ENCODE measurements at regions not wholly inside any gene's neighbourhood (a gene's known extent, or its start where the extent isn't known, plus 50 kb on each side); places are given as distances from the start of the nearest gene placed in this dataset.

DNA sequence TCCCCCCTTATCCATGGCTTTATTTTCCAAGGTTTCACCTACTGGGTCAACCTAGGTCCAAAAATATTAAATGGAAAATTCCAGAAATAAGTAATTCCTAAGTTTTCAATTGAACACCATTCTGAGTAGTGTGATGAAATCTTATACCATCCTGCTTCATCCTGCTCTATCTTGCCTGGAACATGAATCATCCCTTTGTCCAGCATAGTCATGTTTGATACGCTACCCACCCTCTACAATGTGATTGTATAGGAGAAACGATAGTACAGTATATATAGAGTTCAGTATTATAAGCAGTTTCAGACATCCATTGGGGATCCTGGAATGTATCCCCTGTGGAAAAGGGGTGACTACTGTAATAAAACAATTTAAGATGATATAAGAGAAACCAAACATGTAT is 62.2 kb downstream of the IFNG start:
- no peak for TF ChIP-seq JUN (IDR thresholded peaks at IDR 0.05; ENCODE audit: borderline replicate concordance, insufficient read depth, insufficient read length, low read depth)
- no peak for TF ChIP-seq POLR2AphosphoS5 (IDR thresholded peaks at IDR 0.05; ENCODE audit: insufficient read depth, low read depth, low read length)
- TF ChIP-seq MYC (IDR thresholded peaks at IDR 0.05; ENCODE audit: low read depth, low read length): no peak
- TF ChIP-seq, protein P1, sequence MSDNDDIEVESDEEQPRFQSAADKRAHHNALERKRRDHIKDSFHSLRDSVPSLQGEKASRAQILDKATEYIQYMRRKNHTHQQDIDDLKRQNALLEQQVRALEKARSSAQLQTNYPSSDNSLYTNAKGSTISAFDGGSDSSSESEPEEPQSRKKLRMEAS (IDR thresholded peaks at IDR 0.05; ENCODE audit: insufficient read depth, insufficient read length): no peak
- TF ChIP-seq EZH2 (IDR thresholded peaks at IDR 0.05; ENCODE audit: borderline replicate concordance, low read depth, low read length, severe bottlenecking): no peak
- no peak for TF ChIP-seq FOS (IDR thresholded peaks at IDR 0.05; ENCODE audit: borderline replicate concordance, insufficient read depth, low read length)
- TF ChIP-seq, protein P2, sequence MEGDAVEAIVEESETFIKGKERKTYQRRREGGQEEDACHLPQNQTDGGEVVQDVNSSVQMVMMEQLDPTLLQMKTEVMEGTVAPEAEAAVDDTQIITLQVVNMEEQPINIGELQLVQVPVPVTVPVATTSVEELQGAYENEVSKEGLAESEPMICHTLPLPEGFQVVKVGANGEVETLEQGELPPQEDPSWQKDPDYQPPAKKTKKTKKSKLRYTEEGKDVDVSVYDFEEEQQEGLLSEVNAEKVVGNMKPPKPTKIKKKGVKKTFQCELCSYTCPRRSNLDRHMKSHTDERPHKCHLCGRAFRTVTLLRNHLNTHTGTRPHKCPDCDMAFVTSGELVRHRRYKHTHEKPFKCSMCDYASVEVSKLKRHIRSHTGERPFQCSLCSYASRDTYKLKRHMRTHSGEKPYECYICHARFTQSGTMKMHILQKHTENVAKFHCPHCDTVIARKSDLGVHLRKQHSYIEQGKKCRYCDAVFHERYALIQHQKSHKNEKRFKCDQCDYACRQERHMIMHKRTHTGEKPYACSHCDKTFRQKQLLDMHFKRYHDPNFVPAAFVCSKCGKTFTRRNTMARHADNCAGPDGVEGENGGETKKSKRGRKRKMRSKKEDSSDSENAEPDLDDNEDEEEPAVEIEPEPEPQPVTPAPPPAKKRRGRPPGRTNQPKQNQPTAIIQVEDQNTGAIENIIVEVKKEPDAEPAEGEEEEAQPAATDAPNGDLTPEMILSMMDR (IDR thresholded peaks at IDR 0.05; ENCODE audit: extremely low read depth in 1 of 2, insufficient read depth in 1 of 2, low read depth in 1 of 2, low read length in 2 of 2): no peak
- no peak for TF ChIP-seq GATA2 (IDR thresholded peaks at IDR 0.05; ENCODE audit: insufficient read depth, insufficient read length, low read depth, low read length)
- DNase-seq (ENCODE audit: low read depth, low spot score): no peak
- Histone ChIP-seq H3K4me1 (ENCODE audit: control insufficient read depth, extremely low read depth, insufficient read depth, low read length) (no peaks in the 10 kb centered on the region), H4K20me1 (replicated peaks; ENCODE audit: control insufficient read depth, extremely low read depth, insufficient read depth, low read length) (no peaks in the 10 kb centered on the region), H3K9ac (replicated peaks; ENCODE audit: extremely low read depth, insufficient read depth, low read length) (no peak overlapping the region), H3K27ac (ENCODE audit: insufficient read depth, low read depth, low read length) (no peak overlapping the region), H3K4me3 (replicated peaks in 1 of 3; ENCODE audit: insufficient read depth in 1 of 3, low read depth in 1 of 3, low read length in 3 of 3) (no peak overlapping the region), H3K4me2 (ENCODE audit: insufficient read depth, low read length) (no peak overlapping the region), H2AFZ (ENCODE audit: low read depth, low read length) (no peak overlapping the region), H3K9me1 (replicated peaks; ENCODE audit: control insufficient read depth, extremely low read depth, insufficient read depth, low read length) (no peaks in the 10 kb centered on the region), H3K9me3 (replicated peaks; ENCODE audit: control insufficient read depth, insufficient read depth, low read length) (no peaks in the 10 kb centered on the region), H3K79me2 (ENCODE audit: control insufficient read depth, insufficient read depth, low read length) (no peaks in the 10 kb centered on the region), H3K27me3 (ENCODE audit: control insufficient read depth in 2 of 2, insufficient read depth in 2 of 2, low read length in 2 of 2) (no peaks in the 10 kb centered on the region), H3K36me3 (ENCODE audit: control insufficient read depth in 2 of 2, extremely low read depth in 1 of 2, insufficient read depth in 2 of 2, low read length in 2 of 2) (no peaks in the 10 kb centered on the region)
- POLR2A ChIA-PET: no interaction called here
- BruUV-seq (replicated peaks): no TSS peak
- no peak for FAIRE-seq
- CTCF ChIA-PET: no interaction called here
- intact Hi-C loops (cut with micrococcal nuclease): no loop called here
- dilution Hi-C loops (cut with MboI; ENCODE audit: extremely low pct_ligation_motif_present, low sequenced_read_pairs): no loop called here
